IPS-18a (cell line): ENCODE measurements at regions not wholly inside any gene's neighbourhood (a gene's known extent, or its start where the extent isn't known, plus 50 kb on each side); places are given as distances from the start of the nearest gene placed in this dataset.
"Not testable (repeated sequence)": the region's sequence is repeated elsewhere in the genome, so short reads cannot be mapped to it uniquely, and the experiment has no call there.

ENCODE experiments used
- H3K27ac ChIP-seq: one replicate; pipeline ENCODE4 v1.5.1; 2013; ENCODE audit warnings: low read length
- H3K27me3 ChIP-seq: one replicate; pipeline ENCODE4 v1.6.1; 2013; ENCODE audit warnings: mild to moderate bottlenecking, low read length; ENCODE audit not compliant: control insufficient read depth, insufficient read depth
- H3K36me3 ChIP-seq: one replicate; pipeline ENCODE4 v1.6.1; 2013; ENCODE audit warnings: low read depth, low read length; ENCODE audit not compliant: control insufficient read depth
- H3K4me1 ChIP-seq: one replicate; pipeline ENCODE4 v1.6.1; 2013; ENCODE audit warnings: low read depth, low read length; ENCODE audit not compliant: control insufficient read depth
- H3K4me3 ChIP-seq: one replicate; pipeline ENCODE4 v1.5.1; 2013; ENCODE audit warnings: low read length
- H3K9ac ChIP-seq: one replicate; pipeline ENCODE4 v1.6.1; 2013; ENCODE audit warnings: mild to moderate bottlenecking, low read length, moderate library complexity
- H3K9me3 ChIP-seq: one replicate; pipeline ENCODE4 v1.6.1; 2013; ENCODE audit warnings: low read depth, low read length; ENCODE audit not compliant: control insufficient read depth

GRCh38 chr9:107786561-107786960 is 297.0 kb upstream of the KLF4 start:
- Histone ChIP-seq H3K9me3 (no peaks in the 10 kb centered on the region), H3K27ac (no peak overlapping the region), H3K27me3 (no peaks in the 10 kb centered on the region), H3K36me3 (no peaks in the 10 kb centered on the region), H3K4me3 (no peak overlapping the region), H3K9ac (no peak overlapping the region), H3K4me1 (no peaks in the 10 kb centered on the region)

DNA sequence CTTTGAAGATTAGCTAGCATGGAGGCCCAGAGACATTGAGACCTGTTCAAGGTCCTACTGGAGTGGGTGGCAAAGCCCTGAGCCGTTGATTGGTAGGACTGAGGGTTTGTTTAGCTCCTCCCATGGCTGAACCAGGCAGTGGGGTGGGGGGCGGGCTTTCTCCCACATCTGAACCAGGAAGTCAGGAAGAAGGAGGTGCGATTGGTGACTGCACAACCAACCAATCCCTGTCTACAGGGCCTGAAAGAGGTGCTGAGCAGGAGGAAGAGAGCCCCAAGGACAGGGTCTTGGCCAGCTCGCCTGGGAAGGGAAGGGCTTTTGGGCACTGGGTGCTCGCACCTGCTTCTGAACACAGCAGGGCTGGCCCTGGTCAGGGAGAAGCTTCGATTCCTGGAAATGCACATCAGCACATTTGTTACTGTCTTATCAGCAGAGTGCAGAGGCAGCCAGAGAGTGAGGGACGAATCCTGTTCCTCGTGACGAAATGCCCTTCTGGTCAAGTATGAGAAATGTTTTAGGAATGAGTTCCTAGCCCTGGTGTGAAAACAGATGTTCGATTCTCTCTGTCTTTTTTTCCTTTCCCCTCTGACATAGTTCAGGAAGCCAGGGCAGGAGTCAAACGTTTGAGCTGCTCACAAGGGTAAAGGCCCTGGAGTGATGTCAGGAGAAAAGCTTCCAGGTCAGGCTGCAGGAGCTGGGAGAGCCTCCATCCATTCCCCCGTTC is 294.8 kb upstream of the KLF4 start:
- Histone ChIP-seq H3K4me3 (no peak overlapping the region), H3K27me3 (no peaks in the 10 kb centered on the region), H3K36me3 (no peaks in the 10 kb centered on the region), H3K4me1 (no peaks in the 10 kb centered on the region), H3K9me3 (no peaks in the 10 kb centered on the region), H3K27ac (no peak overlapping the region), H3K9ac (no peak overlapping the region)

DNA sequence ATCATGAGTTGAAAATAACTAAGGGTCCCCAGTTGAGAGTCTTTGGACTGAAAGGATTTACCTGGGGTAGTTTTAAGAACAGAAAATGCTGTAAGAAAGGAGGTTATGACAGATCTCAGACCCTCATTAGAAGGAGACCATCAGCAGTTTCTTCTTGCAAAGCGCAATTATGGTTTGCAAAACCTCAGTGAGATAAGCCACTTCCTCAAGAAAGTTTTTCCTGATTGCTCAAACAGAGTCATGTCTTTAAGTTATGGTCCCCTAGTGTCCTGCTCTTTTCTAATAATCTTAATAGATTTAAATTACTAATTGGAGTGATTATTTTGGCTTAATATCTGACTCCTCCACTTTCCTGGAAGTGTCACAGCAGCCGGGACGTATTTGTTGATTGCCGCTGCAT is 293.2 kb upstream of the KLF4 start:
- Histone ChIP-seq H3K4me3 (no peak overlapping the region), H3K4me1 (no peaks in the 10 kb centered on the region), H3K9me3 (no peaks in the 10 kb centered on the region), H3K27ac (no peak overlapping the region), H3K36me3 (no peaks in the 10 kb centered on the region), H3K27me3 (no peaks in the 10 kb centered on the region), H3K9ac (no peak overlapping the region)

DNA sequence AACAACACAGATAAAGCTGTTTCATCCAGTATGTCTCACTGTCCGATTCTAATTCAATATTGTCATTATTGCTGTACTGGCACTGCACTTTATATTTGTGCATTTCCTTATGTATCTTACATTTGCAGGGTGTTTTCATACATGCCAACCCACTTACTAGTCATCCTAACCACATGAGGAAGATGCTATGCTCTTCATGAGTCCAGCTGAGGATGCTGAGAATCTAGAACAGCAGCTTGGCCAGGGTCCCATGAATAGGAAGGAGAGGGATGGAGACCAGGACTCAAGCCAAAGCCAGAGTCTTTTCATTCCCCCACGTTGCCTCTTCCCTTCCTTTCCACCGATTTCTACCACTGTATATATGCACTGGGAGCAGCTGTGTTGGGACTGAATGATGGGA is 292.8 kb upstream of the KLF4 start:
- no peaks in the 10 kb centered on the region for H3K36me3 ChIP-seq
- no peak overlapping the region for H3K9ac ChIP-seq
- no peaks in the 10 kb centered on the region for H3K9me3 ChIP-seq
- H3K27me3 ChIP-seq = no peaks in the 10 kb centered on the region
- H3K4me1 ChIP-seq = no peaks in the 10 kb centered on the region
- H3K27ac ChIP-seq = no peak overlapping the region
- H3K4me3 ChIP-seq = no peak overlapping the region

GRCh38 chr9:107780960-107781359 is 291.4 kb upstream of the KLF4 start:
- no peak overlapping the region for H3K27ac ChIP-seq
- H3K9me3 ChIP-seq = no peaks in the 10 kb centered on the region
- H3K27me3 ChIP-seq = no peaks in the 10 kb centered on the region
- no peak overlapping the region for H3K4me3 ChIP-seq
- H3K36me3 ChIP-seq = no peaks in the 10 kb centered on the region
- no peaks in the 10 kb centered on the region for H3K4me1 ChIP-seq
- H3K9ac ChIP-seq = no peak overlapping the region

DNA sequence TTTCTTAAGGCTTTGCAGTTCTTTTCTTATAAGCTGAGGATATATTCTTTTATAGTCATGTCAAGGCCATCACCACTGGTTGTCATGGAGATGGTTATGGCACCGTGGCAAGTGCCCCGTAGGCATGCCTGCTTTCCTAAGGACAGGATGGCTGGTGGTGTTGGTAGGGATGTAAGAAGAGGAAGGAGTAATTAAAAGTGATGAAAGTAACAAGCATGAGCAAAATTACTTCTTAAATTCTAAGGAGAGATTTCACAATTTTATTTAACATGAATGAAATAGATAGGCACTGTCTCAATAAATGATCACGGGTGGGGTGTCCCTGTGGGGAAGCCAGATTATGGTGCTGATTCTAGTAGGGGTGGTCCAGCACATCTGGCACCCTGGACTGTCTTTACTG is 290.2 kb upstream of the KLF4 start:
- no peaks in the 10 kb centered on the region for H3K36me3 ChIP-seq
- H3K4me1 ChIP-seq = no peaks in the 10 kb centered on the region

GRCh38 chr9:107778661-107779060 is 289.1 kb upstream of the KLF4 start:
- Histone ChIP-seq H3K9me3 (peaks cover 4% of the 10 kb centered on the region), H3K27me3 (no peaks in the 10 kb centered on the region), H3K4me1 (no peaks in the 10 kb centered on the region), H3K4me3 (no peak overlapping the region), H3K27ac (no peak overlapping the region), H3K9ac (no peak overlapping the region), H3K36me3 (no peaks in the 10 kb centered on the region)

More for the DNA sequence above, 290.2 kb upstream of the KLF4 start:
- Histone ChIP-seq H3K27ac (no peak overlapping the region), H3K9ac (no peak overlapping the region), H3K4me3 (no peak overlapping the region), H3K27me3 (no peaks in the 10 kb centered on the region), H3K9me3 (no peaks in the 10 kb centered on the region)

GRCh38 chr9:107774099-107774498 is 284.5 kb upstream of the KLF4 start:
- not testable (repeated sequence) for H3K4me1 ChIP-seq

DNA sequence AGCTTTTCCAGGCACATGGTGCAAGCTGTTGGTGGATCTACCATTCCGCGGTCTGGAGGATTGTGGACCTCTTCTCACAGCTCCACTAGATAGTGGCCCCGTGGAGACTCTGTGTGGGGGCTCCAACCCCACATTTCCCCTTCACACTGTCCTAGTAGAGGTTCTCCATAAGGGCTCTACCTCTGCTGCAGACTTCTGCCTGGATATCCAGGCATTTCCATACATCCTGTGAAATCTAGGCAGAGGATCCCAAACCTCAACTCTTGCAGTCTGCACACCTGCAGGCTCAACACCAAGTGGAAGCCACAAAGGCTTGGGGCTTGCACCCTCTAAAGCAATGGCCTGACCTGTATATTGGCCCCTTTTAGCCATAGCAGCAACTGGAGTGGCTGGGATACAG is 283.4 kb upstream of the KLF4 start:
- H3K9ac ChIP-seq = no peak overlapping the region
- peaks cover 13% of the 10 kb centered on the region for H3K9me3 ChIP-seq
- H3K4me3 ChIP-seq = no peak overlapping the region
- no peaks in the 10 kb centered on the region for H3K4me1 ChIP-seq
- no peaks in the 10 kb centered on the region for H3K27me3 ChIP-seq
- no peak overlapping the region for H3K27ac ChIP-seq
- H3K36me3 ChIP-seq = no peaks in the 10 kb centered on the region

More at GRCh38 chr9:107774099-107774498, 284.5 kb upstream of the KLF4 start:
- not testable (repeated sequence) for H3K9ac ChIP-seq, H3K36me3 ChIP-seq, H3K27me3 ChIP-seq, H3K27ac ChIP-seq, H3K4me3 ChIP-seq
- H3K9me3 ChIP-seq = peaks cover 13% of the 10 kb centered on the region

GRCh38 chr9:107770716-107771115 is 281.1 kb upstream of the KLF4 start:
- Histone ChIP-seq H3K36me3 (no peaks in the 10 kb centered on the region), H3K27me3 (no peaks in the 10 kb centered on the region), H3K4me1 (no peaks in the 10 kb centered on the region), H3K9ac (no peak overlapping the region), H3K9me3 (peaks cover 13% of the 10 kb centered on the region), H3K4me3 (no peak overlapping the region), H3K27ac (no peak overlapping the region)

DNA sequence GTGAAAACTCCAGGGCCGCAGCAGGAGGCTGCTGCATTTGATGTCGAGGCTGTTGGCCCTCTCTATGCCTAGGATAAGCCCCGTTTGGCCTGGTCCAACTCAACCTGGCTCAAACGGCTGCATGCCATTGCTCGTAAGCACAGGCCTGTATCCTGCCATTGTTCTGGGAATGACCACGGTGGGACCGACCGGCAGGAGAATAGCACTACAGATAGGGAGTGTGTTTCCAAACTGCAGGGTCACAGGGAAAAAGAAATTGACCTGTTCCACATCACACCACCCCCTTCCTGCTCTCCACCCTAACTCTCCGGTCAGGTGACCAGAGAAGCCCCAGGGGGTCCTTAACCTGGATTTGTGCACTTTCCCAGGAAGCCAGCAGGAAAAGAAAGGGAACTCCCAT is 278.7 kb upstream of the KLF4 start:
- Histone ChIP-seq H3K36me3 (no peaks in the 10 kb centered on the region), H3K27me3 (no peaks in the 10 kb centered on the region), H3K9me3 (peaks cover 5% of the 10 kb centered on the region), H3K27ac (no peak overlapping the region), H3K4me1 (no peaks in the 10 kb centered on the region), H3K9ac (no peak overlapping the region), H3K4me3 (no peak overlapping the region)

DNA sequence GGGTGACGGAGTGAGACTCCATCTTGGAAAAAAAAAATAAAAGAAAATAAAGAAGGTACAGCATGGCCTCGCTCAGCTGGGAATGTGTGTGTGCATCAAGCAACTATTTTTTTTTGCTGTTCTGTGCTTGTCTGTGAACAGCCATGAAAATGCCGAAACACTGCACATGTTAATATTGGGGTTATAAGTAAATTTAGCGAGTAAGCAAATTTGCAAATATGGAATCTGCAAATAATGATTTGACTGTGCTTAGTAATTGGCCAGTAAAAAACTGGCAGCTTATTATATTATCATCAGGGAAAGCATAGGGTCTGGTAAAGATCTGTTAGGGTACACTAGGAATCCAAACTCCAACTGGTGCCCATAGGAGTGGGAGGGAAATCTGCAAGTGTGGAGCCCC is 278.1 kb upstream of the KLF4 start:
- Histone ChIP-seq H3K4me3 (no peak overlapping the region), H3K9ac (no peak overlapping the region), H3K36me3 (no peaks in the 10 kb centered on the region), H3K27ac (no peak overlapping the region), H3K9me3 (peaks cover under 1% of the 10 kb centered on the region), H3K4me1 (no peaks in the 10 kb centered on the region), H3K27me3 (no peaks in the 10 kb centered on the region)
